Right lobe of liver (tissue), 6 donors: ENCODE measurements at regions not wholly inside any gene's neighbourhood (a gene's known extent, or its start where the extent isn't known, plus 50 kb on each side); places are given as distances from the start of the nearest gene placed in this dataset.
A peak's percentile ranks its signal among the peaks of the same experiment; 100 is the strongest.

Experiments used
- ATAC-seq, 4 donors: fragments of 200-7000 bp; cut with Tn5 transposase; one replicate each; pipeline ENCODE4 v1.9.1; 2020; ENCODE audit warnings: mild to moderate bottlenecking in 4 of 4, moderate library complexity in 4 of 4
- DNase-seq, 3 donors: peaks; one replicate each; pipeline ENCODE4 v3.0.0-alpha.2; 2020
- H3K27ac ChIP-seq, 3 donors: fragments of 200-600 bp; one replicate each; pipeline ENCODE4 v1.8.0; 2022
- H3K27me3 ChIP-seq, 2 donors: fragments of 200-600 bp; one replicate each; pipeline ENCODE4 v1.8.0; 2022
- H3K36me3 ChIP-seq, 4 donors: fragments of 200-600 bp; sonication (generic) in 1 of 4; one replicate each; pipeline versions ENCODE4 v1.5.1 to v1.8.0; 2017 to 2022; ENCODE audit warnings: control low read depth in 1 of 4
- H3K4me1 ChIP-seq, 4 donors: fragments of 200-600 bp; sonication (generic) in 1 of 4; one replicate each; pipeline versions ENCODE4 v1.5.1 to v1.8.0; 2017 to 2022; ENCODE audit warnings: control low read depth in 1 of 4
- H3K4me3 ChIP-seq, 3 donors: fragments of 200-600 bp; one replicate each; pipeline ENCODE4 v1.8.0; 2022
- H3K9me3 ChIP-seq, 4 donors: fragments of 200-600 bp; sonication (generic) in 1 of 4; one replicate each; pipeline versions ENCODE4 v1.5.1 to v1.8.0; 2017 to 2022; ENCODE audit warnings: control low read depth in 1 of 4
- CTCF ChIP-seq, 4 donors: fragments of 200-600 bp in 3 of 4; fragments of 450-650 bp in 1 of 4; IDR thresholded peaks; one replicate each; pipeline versions ENCODE4 v1.5.1 to v1.8.0; 2016 to 2022; ENCODE audit warnings: antibody characterized with exemption in 4 of 4, mild to moderate bottlenecking in 2 of 4
- POLR2A ChIP-seq: fragments of 450-650 bp; IDR thresholded peaks from one replicate; pipeline ENCODE4 v1.6.1; 2017; ENCODE audit warnings: antibody characterized with exemption, mild to moderate bottlenecking
- WGBS: methylation state at CpG from one replicate; pipeline ENCODE4 v1.1.6; 2018; ENCODE audit warnings: low coverage, low lambda C conversion rate; ENCODE audit not compliant: insufficient coverage; ENCODE audit errors: missing lambda C conversion rate; 5-methylcytosine and 5-hydroxymethylcytosine counted together
- intact Hi-C, 2 donors: fragments of 100-400 bp; cut with DNase I; formaldehyde crosslinking; loops; one replicate each; pipeline versions ENCODE4 v1.11.2 to v1.14.1; 2022
- donor health status: DM: no; HTN: yes; CAD: no.
- donor health status: DM: no; HTN: no; CAD: no.
- donor health status: DM: no; HTN: no; CAD: no.
- donor health status: DM: no; HTN: yes; CAD: no.
- donor health status: DM: no; HTN: yes; CAD: no.

DNA sequence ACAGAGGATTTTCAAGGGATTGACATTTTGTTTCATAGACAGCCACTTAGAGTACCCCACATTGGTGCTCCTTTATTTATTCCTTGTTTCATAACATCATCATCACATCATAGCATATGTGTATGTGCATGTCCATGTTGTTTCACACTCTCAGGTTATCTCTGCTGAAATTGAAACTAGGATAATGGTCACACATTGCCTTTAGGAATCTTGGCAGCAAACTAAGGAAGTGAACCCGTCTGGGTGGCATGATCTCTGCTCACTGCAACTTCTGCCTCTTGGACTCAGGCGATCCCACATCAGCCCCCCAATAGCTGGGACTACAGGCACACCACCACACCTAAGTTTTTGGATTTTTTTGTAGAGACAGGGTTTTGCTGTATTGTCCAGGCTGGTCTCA, 234.2 kb upstream of the ANKRD50 start:
- H3K36me3 ChIP-seq: no peaks in the 10 kb centered on the region
- H3K4me1 ChIP-seq: no peaks in the 10 kb centered on the region
- intact Hi-C loops: no loop called here
- no peaks in the 10 kb centered on the region for H3K27me3 ChIP-seq
- ATAC-seq (peak; percentile 35 to 94 (median 54)), DNase-seq (no peak)
- WGBS: 23% methylated on average over 2 of the region's 2 CpGs
- no peak for TF ChIP-seq CTCF (IDR thresholded peaks at IDR 0.05)
- TF ChIP-seq POLR2A: no peak
- H3K27ac ChIP-seq: no peak overlapping the region
- H3K9me3 ChIP-seq: no peaks in the 10 kb centered on the region
- H3K4me3 ChIP-seq: no peak overlapping the region

- Histone ChIP-seq H3K36me3 (no peaks in the 10 kb centered on the region), H3K27me3 (no peaks in the 10 kb centered on the region), H3K27ac (no peak overlapping the region), H3K4me1 (no peaks in the 10 kb centered on the region), H3K9me3 (no peaks in the 10 kb centered on the region), H3K4me3 (no peak overlapping the region)
- whole genome bisulfite sequencing: 23% methylated on average over 1 of the region's 1 CpG
- intact Hi-C loops: no loop called here
- DNase-seq (no peak), ATAC-seq (peak; percentile 46 to 72 (median 58))
- TF ChIP-seq POLR2A: no peak
- TF ChIP-seq CTCF (IDR thresholded peaks at IDR 0.05): no peak
Measured at GRCh38 chr4:124945422-124945821, 232.9 kb upstream of the ANKRD50 start.

DNA sequence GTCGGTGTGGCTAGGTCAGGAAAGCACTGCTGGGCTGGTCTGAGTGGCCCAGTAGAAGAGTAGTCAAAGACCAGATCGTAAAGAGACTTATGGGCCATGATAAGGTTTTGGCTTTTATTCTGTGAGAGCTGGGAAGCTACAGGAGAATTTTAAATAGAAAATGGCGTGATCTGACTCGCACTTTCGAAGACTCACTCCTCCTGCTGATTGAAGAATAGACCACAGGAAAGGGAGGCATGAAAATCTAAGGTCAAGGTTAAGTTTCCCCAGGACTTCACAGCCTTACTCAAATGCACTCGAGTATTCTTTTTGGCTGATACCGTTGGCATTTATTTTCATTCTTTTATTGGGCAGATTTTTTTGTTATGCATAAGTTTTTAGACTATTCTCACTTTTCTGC, 231.4 kb upstream of the ANKRD50 start:
- 75% methylated on average over 7 of the region's 7 CpGs for WGBS
- no peaks in the 10 kb centered on the region for H3K9me3 ChIP-seq
- no peak for ATAC-seq
- intact Hi-C loops: no loop called here
- no peaks in the 10 kb centered on the region for H3K36me3 ChIP-seq
- no peak overlapping the region for H3K27ac ChIP-seq
- no peaks in the 10 kb centered on the region for H3K27me3 ChIP-seq
- no peaks in the 10 kb centered on the region for H3K4me1 ChIP-seq
- no peak for DNase-seq
- TF ChIP-seq CTCF (IDR thresholded peaks at IDR 0.05) (no peak), POLR2A (no peak)
- no peak overlapping the region for H3K4me3 ChIP-seq

DNA sequence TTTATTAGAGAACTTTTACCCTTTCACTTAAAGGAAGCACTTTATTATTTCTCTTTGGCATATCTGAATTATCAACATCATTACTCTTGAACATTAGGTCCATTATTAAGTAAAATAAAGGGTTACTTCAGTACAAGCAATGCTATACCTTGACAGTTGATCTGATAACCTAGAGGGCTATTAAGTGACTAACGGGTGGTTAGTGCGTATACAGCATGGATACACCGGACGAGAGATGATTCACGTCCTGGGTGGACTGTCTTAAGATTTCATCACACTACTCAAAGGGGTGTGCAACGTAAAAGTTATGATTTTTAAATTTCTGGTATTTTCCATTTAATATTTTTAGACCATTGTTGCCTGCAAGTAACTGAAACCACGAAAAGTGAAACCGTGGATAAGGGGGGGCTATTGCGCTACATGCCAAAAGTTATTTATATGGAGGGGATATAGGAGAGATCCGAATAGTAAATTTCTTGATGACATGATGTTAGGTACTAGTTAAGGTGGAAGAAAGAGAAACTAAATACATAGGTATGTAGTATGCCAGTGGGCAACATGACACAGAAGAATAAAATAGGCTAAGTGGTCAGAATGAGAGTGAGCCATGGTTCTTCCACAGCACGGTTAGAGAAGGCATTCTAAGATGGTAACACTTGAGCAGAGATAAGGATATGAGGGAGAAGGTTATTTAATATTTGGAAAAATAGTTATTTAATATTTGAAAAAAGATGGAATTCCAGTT, 230.8 kb upstream of the ANKRD50 start:
- DNase-seq: no peak
- Histone ChIP-seq H3K27me3 (no peaks in the 10 kb centered on the region), H3K9me3 (no peaks in the 10 kb centered on the region), H3K4me1 (no peaks in the 10 kb centered on the region), H3K27ac (no peak overlapping the region), H3K36me3 (no peaks in the 10 kb centered on the region), H3K4me3 (no peak overlapping the region)
- WGBS: 87% methylated on average over 11 of the region's 11 CpGs
- ATAC-seq: no peak
- TF ChIP-seq POLR2A (no peak), CTCF (IDR thresholded peaks at IDR 0.05) (no peak)
- intact Hi-C loops: no loop called here
